ENCODE measurements at regions not wholly inside any gene's neighbourhood (a gene's known extent, or its start where the extent isn't known, plus 50 kb on each side); places are given as distances from the start of the nearest gene placed in this dataset.

GRCh38 chr14:21795456-21795855 is 121.8 kb upstream of the OR4E1 start:
- TF ChIP-seq POLR2AphosphoS5 (IDR thresholded peaks at IDR 0.05; ENCODE audit: low read depth, low read length) (no peak), SIN3A (IDR thresholded peaks at IDR 0.05; ENCODE audit: borderline replicate concordance, insufficient read depth, low read length) (no peak), FOXP2 (optimal IDR thresholded peaks at IDR 0.05; ENCODE audit: borderline replicate concordance, extremely low read depth, extremely low read length, insufficient read depth) (no peak), TAF1 (IDR thresholded peaks at IDR 0.05; ENCODE audit: borderline replicate concordance, insufficient read depth, low read length) (no peak)
- TF ChIP-seq, protein P1, sequence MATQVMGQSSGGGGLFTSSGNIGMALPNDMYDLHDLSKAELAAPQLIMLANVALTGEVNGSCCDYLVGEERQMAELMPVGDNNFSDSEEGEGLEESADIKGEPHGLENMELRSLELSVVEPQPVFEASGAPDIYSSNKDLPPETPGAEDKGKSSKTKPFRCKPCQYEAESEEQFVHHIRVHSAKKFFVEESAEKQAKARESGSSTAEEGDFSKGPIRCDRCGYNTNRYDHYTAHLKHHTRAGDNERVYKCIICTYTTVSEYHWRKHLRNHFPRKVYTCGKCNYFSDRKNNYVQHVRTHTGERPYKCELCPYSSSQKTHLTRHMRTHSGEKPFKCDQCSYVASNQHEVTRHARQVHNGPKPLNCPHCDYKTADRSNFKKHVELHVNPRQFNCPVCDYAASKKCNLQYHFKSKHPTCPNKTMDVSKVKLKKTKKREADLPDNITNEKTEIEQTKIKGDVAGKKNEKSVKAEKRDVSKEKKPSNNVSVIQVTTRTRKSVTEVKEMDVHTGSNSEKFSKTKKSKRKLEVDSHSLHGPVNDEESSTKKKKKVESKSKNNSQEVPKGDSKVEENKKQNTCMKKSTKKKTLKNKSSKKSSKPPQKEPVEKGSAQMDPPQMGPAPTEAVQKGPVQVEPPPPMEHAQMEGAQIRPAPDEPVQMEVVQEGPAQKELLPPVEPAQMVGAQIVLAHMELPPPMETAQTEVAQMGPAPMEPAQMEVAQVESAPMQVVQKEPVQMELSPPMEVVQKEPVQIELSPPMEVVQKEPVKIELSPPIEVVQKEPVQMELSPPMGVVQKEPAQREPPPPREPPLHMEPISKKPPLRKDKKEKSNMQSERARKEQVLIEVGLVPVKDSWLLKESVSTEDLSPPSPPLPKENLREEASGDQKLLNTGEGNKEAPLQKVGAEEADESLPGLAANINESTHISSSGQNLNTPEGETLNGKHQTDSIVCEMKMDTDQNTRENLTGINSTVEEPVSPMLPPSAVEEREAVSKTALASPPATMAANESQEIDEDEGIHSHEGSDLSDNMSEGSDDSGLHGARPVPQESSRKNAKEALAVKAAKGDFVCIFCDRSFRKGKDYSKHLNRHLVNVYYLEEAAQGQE (IDR thresholded peaks at IDR 0.05; ENCODE audit: insufficient read depth in 1 of 2, low read depth in 2 of 2, low read length in 2 of 2) = no peak

- TF ChIP-seq, protein P1 (IDR thresholded peaks at IDR 0.05; ENCODE audit: insufficient read depth in 1 of 2, low read depth in 2 of 2, low read length in 2 of 2) = no peak
- TF ChIP-seq POLR2AphosphoS5 (IDR thresholded peaks at IDR 0.05; ENCODE audit: low read depth, low read length) = no peak
- no peak for TF ChIP-seq FOXP2 (optimal IDR thresholded peaks at IDR 0.05; ENCODE audit: borderline replicate concordance, extremely low read depth, extremely low read length, insufficient read depth)
- no peak for TF ChIP-seq TAF1 (IDR thresholded peaks at IDR 0.05; ENCODE audit: borderline replicate concordance, insufficient read depth, low read length)
- TF ChIP-seq SIN3A (IDR thresholded peaks at IDR 0.05; ENCODE audit: borderline replicate concordance, insufficient read depth, low read length) = no peak
These were observed 118.1 kb upstream of the OR4E1 start for GRCh38 chr14:21791749-21792148.

DNA sequence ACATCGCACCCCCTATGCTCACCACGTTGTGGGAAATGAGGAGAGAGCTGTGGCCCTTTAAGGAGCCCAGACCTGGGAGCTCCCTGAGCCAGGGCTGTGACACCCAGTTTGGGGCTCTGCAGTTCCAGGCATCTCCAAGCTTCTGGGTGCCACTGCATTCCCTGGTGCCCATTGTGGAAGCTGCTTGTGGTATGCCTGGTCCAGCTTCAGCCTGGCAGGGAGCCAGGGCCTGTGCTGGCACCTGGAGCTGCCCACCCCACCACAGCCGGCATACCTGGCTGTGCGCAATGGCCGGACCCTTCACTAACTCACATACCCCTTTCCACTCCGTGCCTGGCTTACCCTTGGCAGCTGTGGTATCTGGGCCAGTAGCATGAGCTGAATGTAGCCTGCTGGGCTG is 107.9 kb upstream of the OR4E1 start:
- TF ChIP-seq TAF1 (IDR thresholded peaks at IDR 0.05; ENCODE audit: borderline replicate concordance, insufficient read depth, low read length) = no peak
- TF ChIP-seq, protein P1 (IDR thresholded peaks at IDR 0.05; ENCODE audit: insufficient read depth in 1 of 2, low read depth in 2 of 2, low read length in 2 of 2) = no peak
- TF ChIP-seq SIN3A (IDR thresholded peaks at IDR 0.05; ENCODE audit: borderline replicate concordance, insufficient read depth, low read length) = no peak
- no peak for TF ChIP-seq POLR2AphosphoS5 (IDR thresholded peaks at IDR 0.05; ENCODE audit: low read depth, low read length)
- no peak for TF ChIP-seq FOXP2 (optimal IDR thresholded peaks at IDR 0.05; ENCODE audit: borderline replicate concordance, extremely low read depth, extremely low read length, insufficient read depth)

- TF ChIP-seq POLR2AphosphoS5 (IDR thresholded peaks at IDR 0.05; ENCODE audit: low read depth, low read length) (no peak), SIN3A (IDR thresholded peaks at IDR 0.05; ENCODE audit: borderline replicate concordance, insufficient read depth, low read length) (no peak), TAF1 (IDR thresholded peaks at IDR 0.05; ENCODE audit: borderline replicate concordance, insufficient read depth, low read length) (no peak), FOXP2 (optimal IDR thresholded peaks at IDR 0.05; ENCODE audit: borderline replicate concordance, extremely low read depth, extremely low read length, insufficient read depth) (no peak)
- TF ChIP-seq, protein P1 (IDR thresholded peaks at IDR 0.05; ENCODE audit: insufficient read depth in 1 of 2, low read depth in 2 of 2, low read length in 2 of 2) = no peak
These were observed 106.9 kb upstream of the OR4E1 start for GRCh38 chr14:21780429-21781084.

Data from PFSK-1 (cell line).